ENCODE measurements at regions not wholly inside any gene's neighbourhood (a gene's known extent, or its start where the extent isn't known, plus 50 kb on each side); places are given as distances from the start of the nearest gene placed in this dataset.

- WGBS, 2 donors: 89 to 90% methylated on average over 1 of the region's 1 CpG
- Histone ChIP-seq H3K4me1 (no peaks in the 10 kb centered on the region), H3K27me3 (no peaks in the 10 kb centered on the region), H3K4me3 (replicated peaks in 1 of 3) (no peak overlapping the region), H3K27ac (no peak overlapping the region), H3K36me3 (no peaks in the 10 kb centered on the region), H3K9me3 (no peaks in the 10 kb centered on the region)
- TF ChIP-seq CTCF (IDR thresholded peaks at IDR 0.05) (no peak), POLR2A (IDR thresholded peaks at IDR 0.05) (no peak)
- intact Hi-C loops (cut with DNase I): no loop called here
- DNase-seq: no peak
These were observed 51.7 kb upstream of the SATB2 start for GRCh38 chr2:199509403-199509802.

Measured in thyroid gland (tissue), 4 donors.